ENCODE measurements at regions not wholly inside any gene's neighbourhood (a gene's known extent, or its start where the extent isn't known, plus 50 kb on each side); places are given as distances from the start of the nearest gene placed in this dataset.

GRCh38 chr16:54460263-54460860, 173.8 kb upstream of the IRX3 start:
- DNase-seq (no peak), ATAC-seq (no peak)
- TF ChIP-seq, protein P1, sequence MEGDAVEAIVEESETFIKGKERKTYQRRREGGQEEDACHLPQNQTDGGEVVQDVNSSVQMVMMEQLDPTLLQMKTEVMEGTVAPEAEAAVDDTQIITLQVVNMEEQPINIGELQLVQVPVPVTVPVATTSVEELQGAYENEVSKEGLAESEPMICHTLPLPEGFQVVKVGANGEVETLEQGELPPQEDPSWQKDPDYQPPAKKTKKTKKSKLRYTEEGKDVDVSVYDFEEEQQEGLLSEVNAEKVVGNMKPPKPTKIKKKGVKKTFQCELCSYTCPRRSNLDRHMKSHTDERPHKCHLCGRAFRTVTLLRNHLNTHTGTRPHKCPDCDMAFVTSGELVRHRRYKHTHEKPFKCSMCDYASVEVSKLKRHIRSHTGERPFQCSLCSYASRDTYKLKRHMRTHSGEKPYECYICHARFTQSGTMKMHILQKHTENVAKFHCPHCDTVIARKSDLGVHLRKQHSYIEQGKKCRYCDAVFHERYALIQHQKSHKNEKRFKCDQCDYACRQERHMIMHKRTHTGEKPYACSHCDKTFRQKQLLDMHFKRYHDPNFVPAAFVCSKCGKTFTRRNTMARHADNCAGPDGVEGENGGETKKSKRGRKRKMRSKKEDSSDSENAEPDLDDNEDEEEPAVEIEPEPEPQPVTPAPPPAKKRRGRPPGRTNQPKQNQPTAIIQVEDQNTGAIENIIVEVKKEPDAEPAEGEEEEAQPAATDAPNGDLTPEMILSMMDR (IDR thresholded peaks at IDR 0.05): no peak
- TF ChIP-seq POLR2A (IDR thresholded peaks at IDR 0.05): no peak
- WGBS, 4 donors: 88 to 92% (median 91%) methylated on average over 11 of the region's 11 CpGs
- Histone ChIP-seq H3K27ac (no peak overlapping the region), H3K4me3 (no peak overlapping the region), H3K36me3 (no peaks in the 10 kb centered on the region), H3K4me1 (no peaks in the 10 kb centered on the region), H3K9me3 (peaks cover 0 to 26% (median 9%) of the 10 kb centered on the region in 12 donors), H3K27me3 (no peaks in the 10 kb centered on the region)
- intact Hi-C loops (cut with DNase I): no loop called here

GRCh38 chr16:54459509-54460262, 173.1 kb upstream of the IRX3 start:
- DNase-seq (no peak), ATAC-seq (no peak)
- TF ChIP-seq POLR2A (IDR thresholded peaks at IDR 0.05): no peak
- TF ChIP-seq, protein P1 (IDR thresholded peaks at IDR 0.05): no peak
- no peaks in the 10 kb centered on the region for H3K27me3 ChIP-seq
- WGBS, 4 donors: 73 to 88% (median 80%) methylated on average over 13 of the region's 13 CpGs
- H3K36me3 ChIP-seq: no peaks in the 10 kb centered on the region
- no peak overlapping the region for H3K4me3 ChIP-seq
- peaks cover 0 to 20% (median 7%) of the 10 kb centered on the region in 12 donors for H3K9me3 ChIP-seq
- intact Hi-C loops (cut with DNase I): no loop called here
- H3K27ac ChIP-seq: no peak overlapping the region
- H3K4me1 ChIP-seq: no peaks in the 10 kb centered on the region

DNA sequence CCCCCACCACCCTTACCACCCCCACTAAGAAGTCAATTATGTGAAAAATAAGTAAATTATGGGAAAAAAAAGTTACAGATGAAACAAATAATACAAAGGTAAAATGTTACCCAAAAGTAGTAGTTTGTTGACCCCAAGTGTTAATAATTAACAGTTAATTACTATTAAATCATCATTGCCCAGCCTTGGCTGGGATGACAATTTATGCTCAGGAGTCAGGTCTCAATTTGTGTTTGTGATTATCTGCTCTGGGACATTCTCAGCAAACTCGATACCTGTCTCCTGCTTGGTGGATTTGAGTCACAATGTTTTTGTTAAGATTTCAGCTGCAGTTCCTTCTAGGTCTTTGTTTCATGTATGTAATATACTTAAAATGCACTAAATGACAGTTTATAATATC, 172.3 kb upstream of the IRX3 start:
- Histone ChIP-seq H3K27me3 (no peaks in the 10 kb centered on the region), H3K36me3 (no peaks in the 10 kb centered on the region), H3K27ac (no peak overlapping the region), H3K9me3 (peaks cover 0 to 13% (median 3%) of the 10 kb centered on the region in 12 donors), H3K4me1 (peaks cover 0 to 2% (median 0%) of the 10 kb centered on the region in 12 donors), H3K4me3 (no peak overlapping the region)
- no peak for ATAC-seq
- no peak for DNase-seq
- intact Hi-C loops (cut with DNase I): no loop called here
- TF ChIP-seq, protein P1 (IDR thresholded peaks at IDR 0.05): no peak
- TF ChIP-seq POLR2A (IDR thresholded peaks at IDR 0.05): no peak
- WGBS, 4 donors: 88 to 97% (median 93%) methylated on average over 1 of the region's 1 CpG

DNA sequence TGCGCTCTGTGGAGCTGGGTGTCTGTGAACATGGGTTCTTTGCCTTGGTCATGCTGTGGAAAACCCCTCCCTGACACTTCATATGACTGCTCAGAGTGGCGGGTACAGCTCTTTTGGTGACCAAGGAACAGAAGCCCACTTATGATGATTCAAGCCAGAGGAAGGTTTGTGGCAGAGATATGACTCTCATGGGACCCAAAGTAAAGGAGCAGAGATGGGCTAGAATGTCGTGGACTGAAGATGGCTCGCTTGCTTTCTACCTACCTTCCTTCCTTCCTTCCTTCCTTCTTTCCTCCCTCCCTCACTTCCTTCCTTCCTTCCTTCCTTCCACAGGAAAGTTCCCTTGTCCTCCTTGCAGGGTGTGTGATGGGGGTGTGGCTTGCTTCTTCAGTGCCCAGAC, 169.7 kb upstream of the IRX3 start:
- intact Hi-C loops (cut with DNase I): no loop called here
- H3K27ac ChIP-seq: no peak overlapping the region
- 55 to 76% (median 65%) methylated on average over 4 of the region's 4 CpGs for WGBS, 4 donors
- no peaks in the 10 kb centered on the region for H3K27me3 ChIP-seq
- H3K36me3 ChIP-seq: no peaks in the 10 kb centered on the region
- TF ChIP-seq, protein P1 (IDR thresholded peaks at IDR 0.05): no peak
- TF ChIP-seq POLR2A (IDR thresholded peaks at IDR 0.05): no peak
- ATAC-seq (no peak), DNase-seq (no peak)
- H3K4me1 ChIP-seq: peaks cover 0 to 4% (median 0%) of the 10 kb centered on the region in 12 donors
- H3K9me3 ChIP-seq: no peaks in the 10 kb centered on the region
- no peak overlapping the region for H3K4me3 ChIP-seq
